Astrocyte of the cerebellum (primary cell): ENCODE measurements at regions not wholly inside any gene's neighbourhood (a gene's known extent, or its start where the extent isn't known, plus 50 kb on each side); places are given as distances from the start of the nearest gene placed in this dataset.

Source experiments
- DNase-seq: peaks from one replicate; pipeline ENCODE4 v3.0.0-alpha.2; 2011; ENCODE audit warnings: low read depth
- H3K4me3 ChIP-seq: 2 replicates; pipeline ENCODE4 v1.5.1; 2011; ENCODE audit warnings: mild to moderate bottlenecking, low read depth, low read length, moderate library complexity
- in situ Hi-C: cut with HindIII; loops from 2 replicates; pipeline ENCODE4 v1.10.0; 2017; ENCODE audit warnings: low sequenced_read_pairs
- TF ChIP-seq, protein P1 (sequence below): IDR thresholded peaks from 2 replicates; pipeline ENCODE4 v1.5.1; 2012; ENCODE audit warnings: low read length, low read depth, moderate library complexity, mild to moderate bottlenecking; ENCODE audit errors: missing control alignments

DNA sequence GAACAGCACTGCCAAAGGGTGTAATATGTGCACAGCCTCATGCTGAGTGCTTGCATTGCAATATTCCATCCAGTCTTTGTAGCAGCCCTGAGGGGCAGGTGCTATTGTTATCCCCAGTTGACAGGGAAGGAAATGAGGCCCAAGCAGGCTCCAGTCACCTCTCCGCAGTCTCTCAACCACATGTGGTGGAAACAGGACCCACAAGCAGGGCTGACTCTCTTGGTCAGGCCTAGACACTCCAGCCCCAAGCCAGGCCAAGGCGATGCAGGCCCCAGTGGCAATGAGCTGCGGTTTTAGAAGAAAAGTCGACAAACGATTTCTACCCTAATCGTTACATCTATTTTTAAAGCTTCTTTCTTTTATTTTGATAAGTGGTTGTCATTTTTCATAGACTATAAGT is 52.6 kb upstream of the GADD45A start:
- DNase-seq, result no peak
- TF ChIP-seq, protein P1, sequence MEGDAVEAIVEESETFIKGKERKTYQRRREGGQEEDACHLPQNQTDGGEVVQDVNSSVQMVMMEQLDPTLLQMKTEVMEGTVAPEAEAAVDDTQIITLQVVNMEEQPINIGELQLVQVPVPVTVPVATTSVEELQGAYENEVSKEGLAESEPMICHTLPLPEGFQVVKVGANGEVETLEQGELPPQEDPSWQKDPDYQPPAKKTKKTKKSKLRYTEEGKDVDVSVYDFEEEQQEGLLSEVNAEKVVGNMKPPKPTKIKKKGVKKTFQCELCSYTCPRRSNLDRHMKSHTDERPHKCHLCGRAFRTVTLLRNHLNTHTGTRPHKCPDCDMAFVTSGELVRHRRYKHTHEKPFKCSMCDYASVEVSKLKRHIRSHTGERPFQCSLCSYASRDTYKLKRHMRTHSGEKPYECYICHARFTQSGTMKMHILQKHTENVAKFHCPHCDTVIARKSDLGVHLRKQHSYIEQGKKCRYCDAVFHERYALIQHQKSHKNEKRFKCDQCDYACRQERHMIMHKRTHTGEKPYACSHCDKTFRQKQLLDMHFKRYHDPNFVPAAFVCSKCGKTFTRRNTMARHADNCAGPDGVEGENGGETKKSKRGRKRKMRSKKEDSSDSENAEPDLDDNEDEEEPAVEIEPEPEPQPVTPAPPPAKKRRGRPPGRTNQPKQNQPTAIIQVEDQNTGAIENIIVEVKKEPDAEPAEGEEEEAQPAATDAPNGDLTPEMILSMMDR, result no peak
- in situ Hi-C loops, result no loop called here
- no peak overlapping the region for H3K4me3 ChIP-seq

DNA sequence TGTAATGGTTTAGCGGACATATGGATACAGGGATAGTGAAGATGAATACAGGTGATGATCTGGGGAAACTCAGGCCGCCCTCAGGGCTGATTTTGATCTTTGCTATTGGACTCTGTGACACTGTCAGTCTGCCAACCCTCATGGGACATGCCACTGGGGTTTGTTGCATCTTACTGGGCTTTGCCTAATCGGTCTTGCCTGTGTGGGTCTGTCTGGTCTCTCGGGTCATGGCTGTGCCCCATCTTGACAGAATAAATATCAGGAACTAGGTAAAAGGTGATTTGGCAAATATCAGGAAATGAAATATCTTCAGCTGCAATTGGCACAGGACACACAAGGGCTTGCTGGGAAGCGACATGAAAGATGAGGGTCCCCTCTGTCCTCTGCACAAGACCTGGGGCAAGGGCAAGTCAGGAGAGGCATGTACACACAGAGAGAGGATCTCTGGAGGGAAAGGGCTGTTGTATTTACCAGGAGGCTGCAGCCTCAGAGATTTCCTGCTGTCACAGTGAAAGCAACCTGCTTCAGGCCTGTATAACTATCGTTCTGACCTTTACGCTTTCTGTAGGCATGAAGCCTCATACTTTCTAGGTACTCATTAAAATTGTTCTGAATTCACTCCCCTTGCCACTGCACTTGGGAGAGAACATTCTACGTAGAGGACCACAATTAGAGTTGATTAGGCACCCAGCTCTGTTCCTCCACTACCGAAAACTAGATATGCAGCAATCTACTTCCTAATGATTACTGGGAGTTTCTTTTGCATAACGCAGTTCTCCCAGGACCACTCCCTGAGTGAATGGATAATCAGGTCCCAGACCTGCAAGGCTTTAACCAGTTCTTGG is 52.0 kb upstream of the GADD45A start:
- H3K4me3 ChIP-seq, result no peak overlapping the region
- TF ChIP-seq, protein P1, result no peak
- in situ Hi-C loops, result no loop called here
- no peak for DNase-seq

DNA sequence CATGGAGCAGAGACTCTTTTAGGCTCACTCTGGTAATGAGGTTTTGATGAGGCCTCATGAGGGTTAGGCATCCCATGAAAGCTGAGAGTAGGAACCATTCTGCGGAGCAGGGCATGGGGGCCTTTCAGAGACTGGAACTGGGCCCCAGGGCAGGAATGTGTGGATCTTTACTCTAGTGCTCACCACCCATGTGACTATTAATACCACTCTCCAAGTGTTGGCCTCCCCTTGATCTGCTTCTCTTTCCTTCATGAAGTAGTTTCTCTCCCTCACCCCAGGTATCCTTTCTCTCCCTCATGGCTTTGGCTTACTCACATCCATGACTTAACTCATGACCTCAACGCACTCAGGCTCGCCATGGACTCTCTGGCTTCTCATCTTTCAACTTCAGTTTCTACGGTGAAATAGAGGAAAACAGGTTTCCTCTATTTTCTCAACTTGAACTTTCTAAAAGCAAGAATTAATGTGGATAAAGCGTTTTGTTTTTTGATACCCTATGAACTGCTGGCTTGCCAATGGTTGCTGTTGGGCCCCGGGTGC is 50.5 kb upstream of the GADD45A start:
- TF ChIP-seq, protein P1, result no peak
- in situ Hi-C loops, result no loop called here
- no peak overlapping the region for H3K4me3 ChIP-seq
- DNase-seq, result no peak

DNA sequence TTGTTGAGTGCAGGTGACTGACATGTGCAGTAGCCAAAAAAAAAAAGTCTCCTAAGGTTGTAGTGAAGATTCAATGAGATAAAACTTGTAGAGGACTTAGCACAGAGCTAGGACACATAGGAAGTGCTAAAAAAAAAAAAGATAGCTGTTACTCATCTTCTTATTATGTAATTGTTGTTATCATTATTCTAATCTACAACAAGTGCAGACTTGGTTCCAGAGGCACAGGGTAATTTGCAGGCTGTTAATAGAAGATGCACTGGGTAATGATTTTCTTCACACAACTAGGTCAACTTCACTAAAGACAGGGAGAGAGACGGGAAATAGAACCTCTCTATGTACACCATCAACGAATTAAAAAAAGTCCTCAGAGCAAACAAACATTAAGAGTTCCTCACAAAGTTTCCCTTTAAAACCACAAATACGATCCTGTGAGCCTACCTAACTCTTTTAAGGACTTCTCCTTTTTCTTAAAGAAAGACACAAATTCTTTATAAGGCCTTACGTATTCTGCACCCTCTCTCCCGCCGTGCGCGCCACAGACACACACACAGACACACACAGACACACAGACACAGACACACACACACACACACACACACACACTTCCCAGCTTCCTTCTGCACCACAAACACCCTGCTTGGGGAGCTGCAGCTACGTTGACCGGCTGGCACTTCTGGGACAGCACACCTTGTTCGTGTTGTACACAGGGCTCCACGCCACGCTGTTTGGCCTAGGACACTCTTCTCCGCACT is 49.8 kb upstream of the GADD45A start:
- DNase-seq, result no peak
- in situ Hi-C loops, result no loop called here
- TF ChIP-seq, protein P1, result no peak
- no peak overlapping the region for H3K4me3 ChIP-seq
